HG03064 (cell line): ENCODE measurements at regions not wholly inside any gene's neighbourhood (a gene's known extent, or its start where the extent isn't known, plus 50 kb on each side); places are given as distances from the start of the nearest gene placed in this dataset.

Experiments
- ATAC-seq: cut with Tn5 transposase; IDR thresholded peaks from one replicate; pipeline ENCODE4 v1.9.1; 2021; ENCODE audit warnings: low read depth; ENCODE audit not compliant: unreplicated experiment

- ATAC-seq = no peak
Observed at GRCh38 chr20:39865446-39865845, 823.6 kb downstream of the MAFB start.

DNA sequence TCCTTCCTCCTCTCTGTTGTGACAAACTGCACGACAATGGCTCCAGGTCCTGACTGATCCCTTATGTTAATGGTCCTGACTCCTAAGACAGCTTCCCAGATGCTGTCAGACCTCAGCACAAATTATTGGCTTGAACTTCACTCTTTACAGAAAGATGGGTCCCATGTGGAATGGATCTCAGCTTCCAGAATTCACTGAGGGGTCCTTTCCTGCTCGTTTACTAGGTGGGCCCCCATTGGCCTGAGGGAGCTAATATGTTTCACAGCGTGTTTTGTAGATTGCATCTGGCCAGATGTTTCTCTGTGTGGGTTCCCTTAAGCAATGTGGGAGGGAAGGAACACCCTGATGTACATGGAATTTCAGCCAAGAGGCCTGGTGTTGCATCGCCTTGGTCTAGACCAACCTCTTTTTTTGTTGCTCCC, 826.6 kb downstream of the MAFB start:
- ATAC-seq = no peak

DNA sequence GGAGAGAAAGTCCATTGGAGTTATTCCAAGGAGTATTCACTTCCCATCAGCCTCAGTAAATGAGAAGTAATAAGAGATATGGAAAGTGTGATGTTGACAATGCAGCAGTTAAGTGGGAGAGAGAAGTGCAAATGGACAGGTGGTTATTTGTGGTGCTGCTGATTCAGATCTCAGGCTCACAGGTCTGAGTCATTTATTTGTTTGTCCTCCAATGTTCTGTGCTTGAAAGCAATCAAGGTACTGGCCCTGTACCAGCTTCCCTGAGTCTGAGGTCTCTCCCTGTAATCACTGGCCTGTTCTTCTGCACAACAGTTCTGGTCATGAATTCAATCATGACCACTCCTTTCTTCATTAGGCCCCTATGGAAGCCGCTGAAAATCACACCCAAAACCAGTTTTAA, 827.7 kb downstream of the MAFB start:
- ATAC-seq = no peak

GRCh38 chr20:39857835-39858234, 831.2 kb downstream of the MAFB start:
- ATAC-seq = no peak

DNA sequence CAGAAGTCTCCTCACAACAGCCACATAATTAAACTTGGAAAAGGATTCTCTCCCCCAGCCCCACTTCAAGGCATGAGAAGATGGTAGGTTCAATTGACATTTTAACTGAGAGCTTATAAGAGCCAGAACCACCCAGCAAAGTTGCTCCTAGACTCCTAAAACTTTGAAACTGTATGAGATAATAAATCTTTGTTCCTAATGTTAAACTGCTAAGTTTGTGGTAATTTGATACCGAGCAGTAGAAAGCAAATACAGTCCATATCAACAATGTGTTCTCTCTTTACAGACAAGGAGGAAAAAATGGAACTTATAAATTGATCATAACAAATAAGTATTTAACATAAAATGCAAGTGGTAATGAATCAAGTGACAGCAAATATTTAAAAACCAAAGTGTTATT, 831.8 kb downstream of the MAFB start:
- ATAC-seq = no peak

DNA sequence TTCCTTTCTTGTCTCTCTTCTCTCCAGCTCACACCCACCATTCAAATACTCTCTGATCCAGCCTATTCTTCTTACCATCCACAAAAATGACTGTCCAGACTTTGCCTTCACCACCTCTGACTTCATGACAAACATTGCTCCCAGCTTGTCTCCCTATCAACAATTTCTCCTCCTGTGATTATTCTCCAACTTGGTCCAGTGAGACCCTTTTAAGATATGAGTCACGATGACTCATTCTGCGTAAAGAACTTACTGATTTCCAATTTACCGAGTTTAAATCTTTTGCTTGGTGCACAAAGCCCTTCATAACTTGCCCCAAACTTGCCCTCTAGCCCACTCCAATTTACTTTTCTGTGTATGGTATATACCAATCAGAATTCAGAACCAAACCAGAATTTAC, 833.2 kb downstream of the MAFB start:
- ATAC-seq = no peak

DNA sequence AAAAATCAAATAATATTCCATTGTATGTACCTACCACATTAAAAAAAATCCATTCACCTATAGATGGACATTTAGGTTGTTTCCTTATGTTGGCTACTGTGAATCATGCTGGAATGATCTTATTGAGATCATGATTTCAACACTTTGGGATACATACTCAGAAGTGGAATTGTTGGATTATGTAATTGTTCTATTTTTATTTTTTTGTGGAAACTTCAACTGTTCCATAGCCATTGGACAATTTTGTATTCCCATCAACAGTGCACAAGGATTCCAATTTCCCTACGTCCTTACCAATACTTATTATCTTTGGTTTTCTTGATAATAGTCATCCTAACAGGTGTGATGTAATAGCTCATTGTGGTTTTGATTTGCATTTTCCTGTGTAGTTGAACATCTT, 834.0 kb downstream of the MAFB start:
- ATAC-seq = no peak

DNA sequence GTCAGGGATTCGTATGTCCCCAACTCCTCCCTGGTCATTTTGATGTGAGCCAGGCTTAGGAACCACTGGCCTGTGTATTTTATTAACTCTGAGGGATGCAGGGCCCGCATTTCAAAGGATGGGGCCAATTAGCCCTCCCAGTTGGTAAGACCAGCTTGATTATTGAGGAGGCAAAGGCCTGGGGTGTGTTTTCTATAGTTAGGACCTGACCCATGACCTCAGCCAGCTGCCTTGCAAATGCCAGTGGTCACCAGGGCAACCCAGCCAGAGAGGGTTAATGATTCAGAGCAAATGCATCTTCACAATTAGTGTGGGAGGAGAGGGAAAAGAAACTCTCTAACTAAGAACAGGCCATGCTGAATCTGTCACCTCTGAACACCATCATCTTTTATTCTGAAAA, 835.4 kb downstream of the MAFB start:
- ATAC-seq = no peak

DNA sequence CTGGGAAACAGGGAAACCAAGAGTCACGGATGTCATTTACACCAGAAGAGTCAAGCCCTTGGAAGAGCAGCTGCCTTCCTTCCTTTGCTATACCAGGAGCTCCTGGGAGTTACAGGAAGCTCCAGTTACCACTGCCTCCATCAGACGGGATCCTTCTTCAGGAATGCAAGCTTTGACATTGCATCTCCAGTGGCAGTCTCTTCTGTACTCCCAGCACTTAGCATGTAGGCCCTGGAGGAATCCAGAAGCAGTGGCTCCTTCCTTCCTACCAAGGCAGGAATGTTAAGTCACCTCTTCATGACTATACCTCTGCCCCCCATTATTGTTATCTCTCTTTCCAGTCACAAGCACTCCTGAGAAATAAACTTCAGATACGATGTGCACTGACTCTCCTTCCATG, 836.0 kb downstream of the MAFB start:
- ATAC-seq = no peak

DNA sequence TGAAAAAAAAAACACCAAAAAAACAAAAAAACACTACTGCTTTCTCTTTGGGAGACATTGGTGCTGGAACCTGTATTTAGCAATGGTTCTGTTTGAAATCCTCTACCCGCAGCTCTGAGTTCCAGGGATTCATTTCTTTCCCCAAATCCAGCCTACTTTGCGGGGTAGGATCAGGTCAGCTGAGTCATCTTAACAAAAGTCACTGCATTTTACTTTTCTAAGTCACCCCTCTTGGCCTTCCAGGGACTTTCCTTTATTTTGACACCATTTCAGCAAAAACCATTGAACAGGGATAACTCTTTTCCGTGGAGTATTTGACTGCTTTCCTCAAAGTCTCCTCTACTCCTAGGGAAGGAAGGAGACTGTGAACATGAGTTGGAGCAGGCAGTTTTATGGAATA, 837.6 kb downstream of the MAFB start:
- no peak for ATAC-seq

DNA sequence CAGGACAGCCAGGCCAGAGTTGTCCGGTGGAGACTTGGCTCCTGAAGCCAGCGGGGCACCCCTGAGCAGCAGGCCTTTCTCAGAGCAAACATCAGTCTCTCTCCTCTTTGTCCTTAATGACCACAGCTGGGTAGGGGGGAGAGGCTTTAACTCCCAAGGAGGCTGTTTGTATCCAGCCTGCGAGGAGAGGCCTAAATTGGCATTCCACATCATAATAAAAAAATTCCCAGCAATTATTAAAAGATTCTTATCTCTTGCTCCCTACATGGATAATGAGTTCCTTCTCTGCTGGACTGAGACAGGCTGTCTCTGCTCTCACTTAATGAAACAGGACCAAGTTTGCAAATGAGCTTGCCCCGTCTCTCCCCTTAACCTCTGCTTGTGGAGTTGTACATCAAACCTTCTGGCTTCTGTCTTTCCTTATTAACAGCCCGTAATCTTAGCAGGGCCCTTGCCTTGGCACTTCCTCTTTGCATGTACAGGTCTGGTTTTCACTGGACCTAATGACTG, 838.2 kb downstream of the MAFB start:
- no peak for ATAC-seq

- no peak for ATAC-seq
Observed at GRCh38 chr20:39850246-39850645, 838.8 kb downstream of the MAFB start.

- no peak for ATAC-seq
Observed at GRCh38 chr20:39849664-39850063, 839.4 kb downstream of the MAFB start.

DNA sequence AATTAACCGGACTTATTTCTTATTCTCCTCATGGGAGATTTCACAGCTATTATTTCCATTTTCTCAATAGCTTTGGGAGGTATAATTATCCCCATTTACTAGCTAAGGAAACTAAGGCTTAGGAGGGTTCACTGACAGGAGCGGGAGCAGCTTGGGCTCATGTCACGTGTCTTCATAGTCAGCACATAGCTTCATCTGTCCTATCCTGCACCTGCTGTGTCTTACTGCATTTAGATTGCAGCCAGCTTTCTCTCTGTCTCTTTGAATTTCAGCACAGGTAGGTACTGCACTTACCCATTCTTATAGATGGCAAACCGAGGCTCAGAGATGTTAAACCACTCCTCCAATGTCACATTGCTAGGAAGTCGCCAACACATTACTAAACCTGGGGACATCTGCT, 839.9 kb downstream of the MAFB start:
- no peak for ATAC-seq

- ATAC-seq = no peak
Observed at GRCh38 chr20:39839399-39840119, 849.5 kb downstream of the MAFB start.

GRCh38 chr20:39837561-39837960, 851.5 kb downstream of the MAFB start:
- ATAC-seq = no peak

GRCh38 chr20:39835130-39835842, 853.8 kb downstream of the MAFB start:
- no peak for ATAC-seq

DNA sequence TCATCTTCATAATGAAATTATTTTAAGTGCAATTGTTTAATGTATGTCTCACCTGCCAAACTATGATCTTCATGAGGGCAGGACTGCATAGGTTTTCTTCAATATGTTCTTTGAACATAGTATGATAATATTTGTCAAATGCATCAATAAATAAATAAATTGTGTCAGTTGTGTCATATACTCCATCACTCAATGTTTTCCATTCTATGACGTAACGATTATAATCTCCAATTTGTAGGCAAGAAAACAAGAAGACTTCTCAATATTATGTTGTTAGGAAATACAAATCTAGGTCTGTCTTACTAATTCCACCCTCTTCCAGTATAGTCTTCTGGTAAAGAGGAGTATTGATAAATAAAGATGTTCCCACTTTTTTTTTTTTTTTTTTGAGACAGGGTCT, 858.1 kb downstream of the MAFB start:
- no peak for ATAC-seq

GRCh38 chr20:39829661-39830060, 859.4 kb downstream of the MAFB start:
- ATAC-seq = peak; percentile 88

GRCh38 chr20:39829256-39829655, 859.8 kb downstream of the MAFB start:
- ATAC-seq = no peak

DNA sequence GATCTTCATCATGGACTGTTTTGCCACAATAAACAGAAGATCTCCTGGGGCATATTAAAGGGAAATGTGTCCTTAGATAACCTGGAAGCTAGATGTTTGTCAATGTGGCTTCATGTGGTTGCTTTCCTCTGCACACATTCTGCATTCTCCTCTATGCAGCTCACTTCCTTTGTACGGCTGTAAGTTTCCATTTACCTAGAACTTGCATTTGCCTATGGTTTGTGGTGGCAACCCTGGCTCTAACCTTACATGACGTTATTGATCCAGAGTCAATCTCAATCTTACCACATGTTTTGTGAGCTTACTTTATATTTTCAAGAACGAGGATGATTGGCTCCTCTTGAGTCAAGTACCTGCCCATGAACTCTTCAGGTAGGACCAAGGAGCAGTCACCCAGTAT, 863.1 kb downstream of the MAFB start:
- ATAC-seq = no peak

DNA sequence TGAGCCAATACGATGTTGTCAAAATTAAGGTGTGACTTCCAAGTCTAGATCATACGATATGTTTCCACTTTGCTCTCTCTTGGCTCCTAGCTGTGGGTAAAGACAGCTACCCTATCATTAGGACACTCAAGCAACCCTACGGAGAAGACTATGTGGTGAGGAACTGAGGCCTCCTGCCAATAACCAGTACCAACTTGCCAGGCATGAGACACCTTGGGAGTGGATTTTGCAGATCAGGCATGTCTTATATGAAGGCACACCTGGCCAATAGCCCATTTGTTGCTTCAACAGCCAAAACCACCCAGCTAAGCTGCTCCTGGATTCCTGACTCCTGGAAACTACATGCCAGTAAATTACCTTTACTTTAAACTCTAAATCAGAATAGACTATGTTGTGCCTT, 863.4 kb downstream of the DHX35 start:
- ATAC-seq = no peak
